ENCODE measurements at regions not wholly inside any gene's neighbourhood (a gene's known extent, or its start where the extent isn't known, plus 50 kb on each side); places are given as distances from the start of the nearest gene placed in this dataset.
"Not testable (repeated sequence)": the region's sequence is repeated elsewhere in the genome, so short reads cannot be mapped to it uniquely, and the experiment has no call there.

- H3K9me1 ChIP-seq (ENCODE audit: insufficient read depth, low read length); dilution Hi-C loops (cut with HindIII; ENCODE audit: low sequenced_read_pairs, unreplicated experiment); H2BK15ac ChIP-seq (ENCODE audit: low read depth, low read length); H3K14ac ChIP-seq (replicated peaks; ENCODE audit: low read depth, low read length); H2BK20ac ChIP-seq (ENCODE audit: low read depth, low read length); H2AK9ac ChIP-seq (replicated peaks; ENCODE audit: low read depth, low read length, poor library complexity); H3K56ac ChIP-seq (ENCODE audit: extremely low read depth, insufficient read depth, low read length); H3K23ac ChIP-seq (ENCODE audit: low read depth, low read length); H3K9me3 ChIP-seq (ENCODE audit: control insufficient read depth, insufficient read depth, low read length); H2AK5ac ChIP-seq (ENCODE audit: low read depth, low read length); H3K9ac ChIP-seq (ENCODE audit: low read depth, low read length); H3K18ac ChIP-seq (ENCODE audit: low read depth, low read length); H3K4ac ChIP-seq (ENCODE audit: low read depth, low read length); H4K8ac ChIP-seq (ENCODE audit: low read depth in 2 of 2, low read length in 2 of 2); H3K4me1 ChIP-seq (ENCODE audit: control insufficient read depth, insufficient read depth, low read length); H2AFZ ChIP-seq (replicated peaks; ENCODE audit: low read length, poor library complexity); H4K20me1 ChIP-seq (ENCODE audit: insufficient read depth, low read length); POLR2A ChIA-PET (ENCODE audit: unreplicated experiment); H3K27ac ChIP-seq (ENCODE audit: insufficient read depth, low read length); intact Hi-C loops (cut with micrococcal nuclease); H3K4me2 ChIP-seq (ENCODE audit: low read depth, low read length); H2BK5ac ChIP-seq (ENCODE audit: low read depth, low read length, poor library complexity, severe bottlenecking); CTCF ChIA-PET; ATAC-seq (ENCODE audit: low read depth); BruUV-seq (replicated peaks); H3K4me3 ChIP-seq (ENCODE audit: insufficient read depth, low read depth, low read length); H4K5ac ChIP-seq (ENCODE audit: low read depth, low read length); H2BK120ac ChIP-seq (ENCODE audit: low read depth, low read length); in situ Hi-C loops (cut with MboI; ENCODE audit: low sequenced_read_pairs); H3K36me3 ChIP-seq (ENCODE audit: control insufficient read depth, insufficient read depth, low read length); H3K27me3 ChIP-seq (ENCODE audit: control insufficient read depth, insufficient read depth, low read length); H3K79me1 ChIP-seq (ENCODE audit: low read depth in 1 of 2, low read length in 2 of 2); DNase-seq; H4K91ac ChIP-seq (ENCODE audit: insufficient read depth, low read depth, low read length): not testable (repeated sequence)
- WGBS, 2 experiments (ENCODE audit: extremely low coverage in 2 of 2, insufficient read length in 1 of 2): 83% methylated on average over 1 of the region's 7 CpGs; no CpG with 5 or more reads in 1 of the 2 experiments
These were observed 266.7 kb upstream of the REG3G start for GRCh38 chr2:78758765-78759164.

Data from IMR-90 (cell line).